ENCODE measurements at regions not wholly inside any gene's neighbourhood (a gene's known extent, or its start where the extent isn't known, plus 50 kb on each side); places are given as distances from the start of the nearest gene placed in this dataset.

DNA sequence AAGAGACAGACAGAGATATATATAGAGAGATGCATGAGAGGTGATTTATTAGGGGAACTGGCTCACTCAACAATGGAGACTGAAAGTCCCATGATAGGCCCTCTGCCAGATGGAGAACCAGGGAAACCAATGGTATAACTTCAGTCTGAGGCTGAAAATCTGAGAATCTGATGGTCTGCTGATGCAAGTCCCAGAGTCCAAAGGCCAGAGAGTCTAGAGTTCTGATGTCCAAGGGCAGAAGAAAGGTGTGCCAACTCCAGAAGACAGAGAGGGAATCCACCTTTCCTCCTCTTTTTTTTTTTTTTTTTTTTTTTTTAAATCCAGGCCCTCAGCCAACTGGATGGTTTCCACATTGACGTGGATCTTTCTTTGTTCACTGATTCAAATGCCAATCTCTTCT, 197.9 kb upstream of the MEIS2 start:
- Histone ChIP-seq H3K27me3 (ENCODE audit: control insufficient read depth, low read length) (no peaks in the 10 kb centered on the region), H3K4me3 (ENCODE audit: low read length) (no peak overlapping the region), H3K4me2 (ENCODE audit: low read length) (no peak overlapping the region), H4K20me1 (ENCODE audit: control insufficient read depth, insufficient read depth, low read depth, low read length) (no peaks in the 10 kb centered on the region), H3K4me1 (ENCODE audit: control insufficient read depth, low read length) (no peaks in the 10 kb centered on the region), H3F3A (ENCODE audit: control insufficient read depth, insufficient read depth) (no peaks in the 10 kb centered on the region), H3K79me2 (ENCODE audit: control insufficient read depth, low read length) (no peaks in the 10 kb centered on the region), H3K9me2 (replicated peaks; ENCODE audit: control insufficient read depth, low read length) (no peaks in the 10 kb centered on the region), H3K36me3 (ENCODE audit: control insufficient read depth, low read length) (no peaks in the 10 kb centered on the region), H3K9me3 (ENCODE audit: control insufficient read depth, insufficient read depth, low read length) (no peaks in the 10 kb centered on the region), H3K27ac (ENCODE audit: low read depth, low read length) (no peak overlapping the region)
- TF ChIP-seq, protein P1, sequence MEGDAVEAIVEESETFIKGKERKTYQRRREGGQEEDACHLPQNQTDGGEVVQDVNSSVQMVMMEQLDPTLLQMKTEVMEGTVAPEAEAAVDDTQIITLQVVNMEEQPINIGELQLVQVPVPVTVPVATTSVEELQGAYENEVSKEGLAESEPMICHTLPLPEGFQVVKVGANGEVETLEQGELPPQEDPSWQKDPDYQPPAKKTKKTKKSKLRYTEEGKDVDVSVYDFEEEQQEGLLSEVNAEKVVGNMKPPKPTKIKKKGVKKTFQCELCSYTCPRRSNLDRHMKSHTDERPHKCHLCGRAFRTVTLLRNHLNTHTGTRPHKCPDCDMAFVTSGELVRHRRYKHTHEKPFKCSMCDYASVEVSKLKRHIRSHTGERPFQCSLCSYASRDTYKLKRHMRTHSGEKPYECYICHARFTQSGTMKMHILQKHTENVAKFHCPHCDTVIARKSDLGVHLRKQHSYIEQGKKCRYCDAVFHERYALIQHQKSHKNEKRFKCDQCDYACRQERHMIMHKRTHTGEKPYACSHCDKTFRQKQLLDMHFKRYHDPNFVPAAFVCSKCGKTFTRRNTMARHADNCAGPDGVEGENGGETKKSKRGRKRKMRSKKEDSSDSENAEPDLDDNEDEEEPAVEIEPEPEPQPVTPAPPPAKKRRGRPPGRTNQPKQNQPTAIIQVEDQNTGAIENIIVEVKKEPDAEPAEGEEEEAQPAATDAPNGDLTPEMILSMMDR (IDR thresholded peaks at IDR 0.05; ENCODE audit: low read depth, low read length, poor library complexity, severe bottlenecking): no peak
- TF ChIP-seq EZH2phosphoT487 (IDR thresholded peaks at IDR 0.05; ENCODE audit: borderline replicate concordance, low read length): no peak

DNA sequence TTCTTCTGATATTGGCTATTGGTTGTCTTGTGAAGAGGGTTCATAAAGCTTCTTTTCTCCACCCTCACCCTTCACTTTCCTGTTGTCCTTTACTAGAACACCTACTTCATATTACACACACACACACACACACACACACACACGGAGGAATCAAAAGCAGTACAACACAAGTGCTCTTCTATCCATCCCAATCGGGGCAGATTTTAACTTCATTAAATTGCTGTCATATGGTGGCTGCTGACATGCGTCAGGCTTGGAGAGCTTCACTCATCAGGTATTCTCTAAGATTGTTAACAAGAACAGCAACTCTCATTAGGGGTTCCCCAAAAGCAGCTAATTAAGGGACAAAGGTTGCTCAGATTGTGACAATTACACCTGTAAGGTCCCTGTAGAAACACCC, 239.1 kb upstream of the MEIS2 start:
- Histone ChIP-seq H3K27ac (ENCODE audit: low read depth, low read length) (no peak overlapping the region), H3K9me3 (ENCODE audit: control insufficient read depth, insufficient read depth, low read length) (no peaks in the 10 kb centered on the region), H3K79me2 (ENCODE audit: control insufficient read depth, low read length) (no peaks in the 10 kb centered on the region), H3K4me1 (ENCODE audit: control insufficient read depth, low read length) (no peaks in the 10 kb centered on the region), H4K20me1 (ENCODE audit: control insufficient read depth, insufficient read depth, low read depth, low read length) (no peaks in the 10 kb centered on the region), H3K9me2 (replicated peaks; ENCODE audit: control insufficient read depth, low read length) (no peaks in the 10 kb centered on the region), H3K4me3 (ENCODE audit: low read length) (no peak overlapping the region), H3K4me2 (ENCODE audit: low read length) (no peak overlapping the region), H3K36me3 (ENCODE audit: control insufficient read depth, low read length) (no peaks in the 10 kb centered on the region), H3K27me3 (ENCODE audit: control insufficient read depth, low read length) (no peaks in the 10 kb centered on the region), H3F3A (ENCODE audit: control insufficient read depth, insufficient read depth) (no peaks in the 10 kb centered on the region)
- TF ChIP-seq, protein P1 (IDR thresholded peaks at IDR 0.05; ENCODE audit: low read depth, low read length, poor library complexity, severe bottlenecking): no peak
- no peak for TF ChIP-seq EZH2phosphoT487 (IDR thresholded peaks at IDR 0.05; ENCODE audit: borderline replicate concordance, low read length)

DNA sequence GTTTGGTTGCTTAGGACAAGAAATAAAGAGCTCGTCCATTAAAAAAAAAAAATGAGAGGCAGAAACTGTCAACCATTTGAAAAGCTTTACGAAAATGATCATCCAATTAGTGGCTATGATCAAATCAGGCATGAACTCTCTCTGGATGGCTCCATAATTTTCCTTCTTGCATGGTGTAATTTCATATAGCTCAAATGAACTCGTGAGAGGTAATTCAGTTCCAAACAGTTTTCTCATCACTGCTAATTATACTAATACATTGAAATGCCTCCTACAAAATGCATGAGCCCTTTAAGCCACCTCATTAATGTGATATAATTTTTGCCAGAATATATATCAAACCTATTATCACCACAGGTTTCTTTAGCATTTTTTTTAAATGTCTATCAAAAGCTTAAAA, 239.5 kb upstream of the MEIS2 start:
- H3K4me3 ChIP-seq (ENCODE audit: low read length): no peak overlapping the region
- TF ChIP-seq, protein P1 (IDR thresholded peaks at IDR 0.05; ENCODE audit: low read depth, low read length, poor library complexity, severe bottlenecking): no peak
- no peak for TF ChIP-seq EZH2phosphoT487 (IDR thresholded peaks at IDR 0.05; ENCODE audit: borderline replicate concordance, low read length)
- no peaks in the 10 kb centered on the region for H3K27me3 ChIP-seq (ENCODE audit: control insufficient read depth, low read length)
- H3K36me3 ChIP-seq (ENCODE audit: control insufficient read depth, low read length): no peaks in the 10 kb centered on the region
- no peaks in the 10 kb centered on the region for H3K79me2 ChIP-seq (ENCODE audit: control insufficient read depth, low read length)
- H3K9me3 ChIP-seq (ENCODE audit: control insufficient read depth, insufficient read depth, low read length): no peaks in the 10 kb centered on the region
- no peak overlapping the region for H3K27ac ChIP-seq (ENCODE audit: low read depth, low read length)
- H3K4me2 ChIP-seq (ENCODE audit: low read length): no peak overlapping the region
- H3K4me1 ChIP-seq (ENCODE audit: control insufficient read depth, low read length): no peaks in the 10 kb centered on the region
- H3K9me2 ChIP-seq (replicated peaks; ENCODE audit: control insufficient read depth, low read length): no peaks in the 10 kb centered on the region
- H3F3A ChIP-seq (ENCODE audit: control insufficient read depth, insufficient read depth): no peaks in the 10 kb centered on the region
- no peaks in the 10 kb centered on the region for H4K20me1 ChIP-seq (ENCODE audit: control insufficient read depth, insufficient read depth, low read depth, low read length)

DNA sequence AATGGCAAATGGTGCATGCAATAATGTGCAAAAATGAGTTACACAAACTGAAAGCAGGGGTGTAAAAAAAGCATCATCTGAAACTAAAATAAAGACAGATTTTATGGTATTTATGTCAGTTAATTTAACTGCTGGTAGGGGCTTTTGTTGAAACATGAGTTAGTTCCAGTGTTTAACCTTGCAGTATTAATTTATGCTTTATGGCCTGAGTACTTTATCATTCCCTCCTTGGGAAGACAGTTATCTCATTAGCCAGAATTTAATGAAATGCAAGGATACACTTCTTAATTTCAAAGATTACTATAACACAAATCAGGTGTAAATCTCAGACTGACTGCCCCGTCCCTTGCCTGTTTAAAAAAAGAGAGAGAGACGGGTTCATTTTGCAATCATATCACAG, 240.1 kb upstream of the MEIS2 start:
- no peaks in the 10 kb centered on the region for H3K27me3 ChIP-seq (ENCODE audit: control insufficient read depth, low read length)
- no peak overlapping the region for H3K27ac ChIP-seq (ENCODE audit: low read depth, low read length)
- H3K4me2 ChIP-seq (ENCODE audit: low read length): no peak overlapping the region
- no peak for TF ChIP-seq EZH2phosphoT487 (IDR thresholded peaks at IDR 0.05; ENCODE audit: borderline replicate concordance, low read length)
- TF ChIP-seq, protein P1 (IDR thresholded peaks at IDR 0.05; ENCODE audit: low read depth, low read length, poor library complexity, severe bottlenecking): no peak
- no peaks in the 10 kb centered on the region for H3K79me2 ChIP-seq (ENCODE audit: control insufficient read depth, low read length)
- no peak overlapping the region for H3K4me3 ChIP-seq (ENCODE audit: low read length)
- H3K9me2 ChIP-seq (replicated peaks; ENCODE audit: control insufficient read depth, low read length): no peaks in the 10 kb centered on the region
- no peaks in the 10 kb centered on the region for H4K20me1 ChIP-seq (ENCODE audit: control insufficient read depth, insufficient read depth, low read depth, low read length)
- H3K36me3 ChIP-seq (ENCODE audit: control insufficient read depth, low read length): no peaks in the 10 kb centered on the region
- H3F3A ChIP-seq (ENCODE audit: control insufficient read depth, insufficient read depth): no peaks in the 10 kb centered on the region
- H3K4me1 ChIP-seq (ENCODE audit: control insufficient read depth, low read length): no peaks in the 10 kb centered on the region
- no peaks in the 10 kb centered on the region for H3K9me3 ChIP-seq (ENCODE audit: control insufficient read depth, insufficient read depth, low read length)
